ENCODE measurements at regions not wholly inside any gene's neighbourhood (a gene's known extent, or its start where the extent isn't known, plus 50 kb on each side); places are given as distances from the start of the nearest gene placed in this dataset.

- TF ChIP-seq CTCF (IDR thresholded peaks at IDR 0.05; ENCODE audit: poor library complexity): no peak
- no peak for TF ChIP-seq EZH2phosphoT487 (IDR thresholded peaks at IDR 0.05; ENCODE audit: low read depth, severe bottlenecking, unreplicated experiment)
Measured at GRCh38 chr10:128516180-128516579, 390.0 kb upstream of the MKI67 start.
